Retinal pigment epithelial cell (primary cell): ENCODE measurements at regions not wholly inside any gene's neighbourhood (a gene's known extent, or its start where the extent isn't known, plus 50 kb on each side); places are given as distances from the start of the nearest gene placed in this dataset.

Source experiments
- DNase-seq: peaks from one replicate; pipeline ENCODE4 v3.0.0-alpha.2; 2010; ENCODE audit warnings: low read depth
- H3K4me3 ChIP-seq: 2 replicates; pipeline ENCODE4 v1.5.1; 2011; ENCODE audit warnings: mild to moderate bottlenecking, low read length, control low read depth, moderate library complexity
- TF ChIP-seq, protein P1 (sequence below): conservative IDR thresholded peaks from 2 replicates; pipeline ENCODE4 v1.5.1; 2011; ENCODE audit warnings: low read depth, low read length, control low read depth, inconsistent platforms

DNA sequence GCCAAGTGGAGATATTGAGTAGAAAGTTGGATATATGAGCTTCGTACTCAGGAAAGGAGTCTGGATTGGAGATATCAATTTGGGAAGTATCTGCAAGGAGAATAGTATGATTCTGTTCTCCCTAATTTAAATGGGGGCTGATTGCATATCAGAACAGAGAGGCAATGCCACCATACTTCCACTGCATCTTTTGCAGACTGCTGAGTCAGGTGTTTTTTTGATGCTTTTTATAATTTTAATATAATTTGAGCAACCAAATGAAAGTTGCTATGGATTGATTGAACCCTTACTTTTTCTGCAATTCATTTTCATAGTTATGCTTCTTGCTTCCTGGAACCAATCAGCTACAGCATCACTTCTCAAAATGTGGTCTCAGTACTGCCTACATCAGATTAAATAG lies 590.3 kb downstream of the USP25 start:
- TF ChIP-seq, protein P1, sequence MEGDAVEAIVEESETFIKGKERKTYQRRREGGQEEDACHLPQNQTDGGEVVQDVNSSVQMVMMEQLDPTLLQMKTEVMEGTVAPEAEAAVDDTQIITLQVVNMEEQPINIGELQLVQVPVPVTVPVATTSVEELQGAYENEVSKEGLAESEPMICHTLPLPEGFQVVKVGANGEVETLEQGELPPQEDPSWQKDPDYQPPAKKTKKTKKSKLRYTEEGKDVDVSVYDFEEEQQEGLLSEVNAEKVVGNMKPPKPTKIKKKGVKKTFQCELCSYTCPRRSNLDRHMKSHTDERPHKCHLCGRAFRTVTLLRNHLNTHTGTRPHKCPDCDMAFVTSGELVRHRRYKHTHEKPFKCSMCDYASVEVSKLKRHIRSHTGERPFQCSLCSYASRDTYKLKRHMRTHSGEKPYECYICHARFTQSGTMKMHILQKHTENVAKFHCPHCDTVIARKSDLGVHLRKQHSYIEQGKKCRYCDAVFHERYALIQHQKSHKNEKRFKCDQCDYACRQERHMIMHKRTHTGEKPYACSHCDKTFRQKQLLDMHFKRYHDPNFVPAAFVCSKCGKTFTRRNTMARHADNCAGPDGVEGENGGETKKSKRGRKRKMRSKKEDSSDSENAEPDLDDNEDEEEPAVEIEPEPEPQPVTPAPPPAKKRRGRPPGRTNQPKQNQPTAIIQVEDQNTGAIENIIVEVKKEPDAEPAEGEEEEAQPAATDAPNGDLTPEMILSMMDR, result no peak

DNA sequence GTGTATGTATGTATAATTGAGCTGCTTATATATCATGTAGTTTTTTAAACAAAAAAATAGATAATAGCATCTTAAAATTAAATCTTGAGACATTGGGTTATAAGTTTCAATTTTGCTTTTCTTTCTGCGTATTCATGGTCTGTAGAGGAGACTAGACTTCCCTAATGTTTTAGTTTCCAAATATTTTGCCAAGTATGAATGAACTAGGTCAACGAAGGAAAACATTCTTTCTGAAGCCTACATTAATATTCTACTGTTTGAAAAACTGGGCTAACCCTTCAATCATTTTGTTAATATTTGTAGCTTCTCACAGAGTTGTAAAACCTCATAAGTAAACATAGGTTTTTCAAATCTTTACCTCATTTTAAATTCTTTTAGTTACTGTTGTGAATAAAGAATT lies 592.7 kb downstream of the USP25 start:
- DNase-seq, result no peak
- TF ChIP-seq, protein P1, result no peak
- no peak overlapping the region for H3K4me3 ChIP-seq

More for the DNA sequence above, 590.3 kb downstream of the USP25 start:
- no peak for DNase-seq
- H3K4me3 ChIP-seq, result no peak overlapping the region

DNA sequence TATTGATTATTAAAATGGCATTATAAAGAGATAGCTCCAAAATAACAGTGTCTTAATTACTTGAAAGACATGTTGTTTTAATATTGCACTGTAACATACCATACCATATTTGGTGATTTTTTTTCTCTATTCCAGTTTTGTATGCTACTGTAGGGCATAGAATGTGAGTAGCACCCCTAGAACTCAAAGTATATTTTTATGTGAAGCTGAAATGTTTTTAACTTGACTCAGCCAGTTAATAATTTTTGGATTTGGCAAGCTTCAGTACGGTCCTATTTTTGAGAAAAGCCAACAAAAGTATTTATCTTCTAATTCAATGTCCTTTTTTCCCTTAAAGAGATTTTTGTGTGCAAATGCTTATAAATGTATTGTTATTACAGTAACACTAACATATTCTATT lies 593.8 kb downstream of the USP25 start:
- no peak for DNase-seq
- H3K4me3 ChIP-seq, result no peak overlapping the region
- TF ChIP-seq, protein P1, result no peak

DNA sequence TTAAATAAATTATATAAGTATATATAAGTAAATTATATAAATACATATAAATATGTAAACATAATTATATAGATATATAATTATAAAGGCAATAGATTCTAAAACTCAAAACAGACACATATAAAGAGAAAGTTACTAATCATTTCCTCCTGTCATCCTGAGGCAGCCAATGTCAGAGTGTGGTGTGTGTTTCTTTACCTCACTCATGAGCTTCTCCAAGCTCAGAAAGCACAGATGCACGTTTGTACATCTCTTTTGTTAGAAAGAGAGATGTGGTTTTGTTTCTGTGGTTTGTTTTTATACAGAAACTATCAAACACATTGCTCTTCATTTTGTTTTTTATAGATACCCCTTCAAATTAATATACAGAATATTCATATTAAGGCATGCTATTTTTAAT lies 594.8 kb downstream of the USP25 start:
- TF ChIP-seq, protein P1, result no peak
- H3K4me3 ChIP-seq, result no peak overlapping the region
- no peak for DNase-seq

DNA sequence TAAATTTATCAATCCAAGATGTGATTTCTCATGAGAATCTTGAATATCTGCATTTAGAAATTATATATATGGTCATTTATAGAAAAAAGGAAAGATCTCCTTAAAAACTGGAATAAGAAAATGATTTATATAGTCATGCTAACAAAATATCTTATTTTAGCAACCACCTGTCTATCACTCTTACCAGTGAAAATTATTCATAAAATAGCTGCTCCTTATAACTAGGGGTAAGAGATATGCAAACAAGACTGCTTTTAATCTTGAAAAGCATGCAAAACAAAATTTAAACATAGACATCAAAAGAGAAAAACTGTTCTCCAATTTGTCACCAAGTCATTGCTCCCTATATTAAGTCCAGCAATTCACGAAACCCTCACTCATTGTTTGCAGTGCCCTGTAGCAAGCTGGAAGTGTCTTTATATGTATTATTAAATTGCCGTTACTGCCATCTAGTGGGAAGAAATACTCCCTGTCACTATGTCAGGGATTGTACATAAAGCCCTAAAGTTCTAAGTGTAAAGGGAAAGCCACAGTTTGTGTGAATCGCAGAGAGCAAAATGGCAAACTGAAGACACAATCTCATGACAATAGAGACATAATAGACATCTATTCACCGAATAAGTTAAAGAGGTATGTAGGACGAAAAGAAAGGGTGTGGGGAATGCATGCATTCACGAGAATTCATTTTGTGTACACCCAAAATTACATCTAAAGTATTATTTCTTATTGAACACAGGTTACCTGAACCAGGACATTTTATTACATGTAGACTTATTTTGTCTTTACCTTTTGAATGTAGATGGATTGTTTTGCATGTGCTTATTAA lies 600.5 kb downstream of the USP25 start:
- DNase-seq, result peak; percentile 34
- no peak overlapping the region for H3K4me3 ChIP-seq
- TF ChIP-seq, protein P1, result peak; percentile 74

DNA sequence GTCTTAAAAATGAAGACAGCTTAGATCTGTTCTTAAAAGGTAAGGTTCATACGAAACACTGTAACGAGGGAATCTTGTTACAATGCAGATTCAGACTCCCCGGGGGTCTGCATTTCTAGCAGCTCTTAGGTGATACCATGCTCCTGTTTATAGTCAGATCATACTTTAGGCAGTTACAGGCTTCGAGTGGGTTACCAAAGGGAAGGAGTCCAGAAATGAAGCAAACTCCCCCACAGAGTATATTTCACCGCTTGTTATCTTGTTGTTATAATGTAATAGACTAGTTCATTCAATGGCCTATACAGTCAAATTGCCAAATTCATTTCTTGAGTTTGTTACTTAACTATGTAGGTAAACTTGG lies 601.1 kb downstream of the USP25 start:
- DNase-seq, result no peak
- no peak overlapping the region for H3K4me3 ChIP-seq
- TF ChIP-seq, protein P1, result no peak

DNA sequence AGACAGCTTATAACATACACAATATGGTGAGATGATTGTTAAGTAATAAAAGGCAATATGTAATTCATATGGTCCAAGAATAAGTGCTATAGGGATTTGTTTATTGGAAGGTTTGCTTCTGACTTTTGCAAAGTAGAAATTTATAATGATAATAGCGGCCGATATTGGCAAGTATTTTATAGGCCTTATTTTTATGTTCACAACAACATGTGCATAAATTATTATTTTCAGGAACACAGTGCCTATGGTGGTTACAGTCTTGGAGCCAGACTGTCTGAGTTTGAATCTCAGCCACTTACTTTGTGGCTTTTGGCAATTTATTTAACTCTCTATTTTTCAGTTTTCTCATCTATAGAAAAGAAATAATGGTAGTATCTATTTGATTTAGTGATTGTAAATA lies 607.5 kb downstream of the USP25 start:
- TF ChIP-seq, protein P1, result no peak
- no peak overlapping the region for H3K4me3 ChIP-seq
- DNase-seq, result no peak
